ENCODE measurements at regions not wholly inside any gene's neighbourhood (a gene's known extent, or its start where the extent isn't known, plus 50 kb on each side); places are given as distances from the start of the nearest gene placed in this dataset.

DNA sequence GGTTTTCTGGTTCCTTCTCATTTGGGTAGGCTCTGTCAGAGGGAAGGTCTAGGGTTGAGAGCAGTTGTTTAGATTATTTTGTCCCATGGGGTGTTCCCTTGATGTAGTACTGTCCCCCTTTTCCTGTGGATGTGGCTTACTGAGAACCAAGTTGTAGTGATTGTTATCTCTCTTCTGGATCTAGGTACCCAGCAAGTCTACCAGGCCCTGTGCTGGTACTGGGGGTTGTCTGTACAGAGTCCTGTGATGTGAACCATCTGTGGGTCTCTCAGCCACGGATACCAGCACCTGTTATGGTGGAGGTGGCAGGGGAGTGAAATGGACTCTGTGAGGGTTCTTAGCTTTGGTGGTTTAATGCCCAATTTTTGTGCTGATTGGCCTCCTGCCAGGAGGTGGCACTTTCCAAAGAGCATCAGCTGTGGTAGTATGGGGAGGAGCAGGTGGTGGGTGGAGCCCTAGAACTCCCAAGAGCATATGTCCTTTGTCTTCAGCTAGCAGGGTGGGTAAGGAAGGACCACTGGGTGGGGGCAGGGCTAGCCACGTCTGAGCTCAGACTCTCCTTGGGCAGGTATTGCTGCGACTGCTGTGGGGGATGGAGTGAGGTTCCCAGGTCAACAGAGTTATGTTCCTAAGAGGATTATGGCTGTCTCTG lies 179.3 kb upstream of the BTG1 start:
- no peak for DNase-seq (ENCODE audit: extremely low read depth, low read depth)
- TF ChIP-seq, protein P1, sequence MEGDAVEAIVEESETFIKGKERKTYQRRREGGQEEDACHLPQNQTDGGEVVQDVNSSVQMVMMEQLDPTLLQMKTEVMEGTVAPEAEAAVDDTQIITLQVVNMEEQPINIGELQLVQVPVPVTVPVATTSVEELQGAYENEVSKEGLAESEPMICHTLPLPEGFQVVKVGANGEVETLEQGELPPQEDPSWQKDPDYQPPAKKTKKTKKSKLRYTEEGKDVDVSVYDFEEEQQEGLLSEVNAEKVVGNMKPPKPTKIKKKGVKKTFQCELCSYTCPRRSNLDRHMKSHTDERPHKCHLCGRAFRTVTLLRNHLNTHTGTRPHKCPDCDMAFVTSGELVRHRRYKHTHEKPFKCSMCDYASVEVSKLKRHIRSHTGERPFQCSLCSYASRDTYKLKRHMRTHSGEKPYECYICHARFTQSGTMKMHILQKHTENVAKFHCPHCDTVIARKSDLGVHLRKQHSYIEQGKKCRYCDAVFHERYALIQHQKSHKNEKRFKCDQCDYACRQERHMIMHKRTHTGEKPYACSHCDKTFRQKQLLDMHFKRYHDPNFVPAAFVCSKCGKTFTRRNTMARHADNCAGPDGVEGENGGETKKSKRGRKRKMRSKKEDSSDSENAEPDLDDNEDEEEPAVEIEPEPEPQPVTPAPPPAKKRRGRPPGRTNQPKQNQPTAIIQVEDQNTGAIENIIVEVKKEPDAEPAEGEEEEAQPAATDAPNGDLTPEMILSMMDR (IDR thresholded peaks at IDR 0.05; ENCODE audit: low read depth, low read length, missing control alignments) = no peak
- no peak overlapping the region for H3K4me3 ChIP-seq (replicated peaks; ENCODE audit: low read depth, low read length)

- no peak overlapping the region for H3K4me3 ChIP-seq (replicated peaks; ENCODE audit: low read depth, low read length)
- TF ChIP-seq, protein P1 (IDR thresholded peaks at IDR 0.05; ENCODE audit: low read depth, low read length, missing control alignments) = no peak
- DNase-seq (ENCODE audit: extremely low read depth, low read depth) = no peak
These were observed 166.9 kb upstream of the BTG1 start for GRCh38 chr12:92312463-92312964.

GRCh38 chr12:92304371-92305055 lies 158.9 kb upstream of the BTG1 start:
- no peak overlapping the region for H3K4me3 ChIP-seq (replicated peaks; ENCODE audit: low read depth, low read length)
- TF ChIP-seq, protein P1 (IDR thresholded peaks at IDR 0.05; ENCODE audit: low read depth, low read length, missing control alignments) = no peak
- no peak for DNase-seq (ENCODE audit: extremely low read depth, low read depth)

DNA sequence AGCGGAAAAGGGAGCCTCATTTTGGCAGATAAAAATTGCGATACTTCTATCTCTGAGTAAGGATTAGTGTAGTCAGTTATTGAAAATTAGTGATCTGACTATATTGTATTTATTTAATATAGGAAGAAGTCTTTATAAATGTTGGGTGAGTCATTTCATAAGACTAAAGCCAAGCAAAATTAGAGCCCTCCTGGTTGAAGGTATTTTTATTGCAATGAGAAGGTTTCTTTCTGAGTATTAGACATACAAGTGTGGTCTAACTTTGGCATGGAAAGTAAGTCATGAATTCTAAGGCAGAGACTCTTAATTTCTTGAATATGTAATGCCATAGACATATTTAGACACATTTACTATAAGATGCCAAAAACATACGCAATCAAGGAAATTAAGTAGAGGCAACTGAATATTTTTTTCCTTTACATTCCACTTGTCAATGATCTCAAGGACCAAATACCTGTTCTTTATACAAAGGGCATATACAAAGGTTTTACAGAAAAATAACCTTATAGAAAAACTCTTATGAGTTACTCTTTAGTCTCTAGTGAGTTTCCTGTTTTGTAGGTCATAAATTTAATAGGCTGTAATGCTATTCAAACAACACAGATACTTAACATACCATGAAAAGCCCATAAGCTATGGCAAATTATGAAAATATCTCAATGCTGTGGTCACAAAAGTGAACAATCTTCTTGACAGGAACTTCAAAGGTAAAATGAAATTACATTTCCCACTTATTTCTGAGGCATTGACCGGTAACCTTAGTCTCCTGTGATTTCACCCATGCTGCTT lies 156.6 kb upstream of the BTG1 start:
- DNase-seq (ENCODE audit: extremely low read depth, low read depth) = no peak
- TF ChIP-seq, protein P1 (IDR thresholded peaks at IDR 0.05; ENCODE audit: low read depth, low read length, missing control alignments) = no peak
- no peak overlapping the region for H3K4me3 ChIP-seq (replicated peaks; ENCODE audit: low read depth, low read length)

GRCh38 chr12:92301356-92301755 lies 155.7 kb upstream of the BTG1 start:
- H3K4me3 ChIP-seq (replicated peaks; ENCODE audit: low read depth, low read length) = no peak overlapping the region
- TF ChIP-seq, protein P1 (IDR thresholded peaks at IDR 0.05; ENCODE audit: low read depth, low read length, missing control alignments) = no peak
- DNase-seq (ENCODE audit: extremely low read depth, low read depth) = no peak

- DNase-seq (ENCODE audit: extremely low read depth, low read depth) = no peak
- TF ChIP-seq, protein P1 (IDR thresholded peaks at IDR 0.05; ENCODE audit: low read depth, low read length, missing control alignments) = no peak
- H3K4me3 ChIP-seq (replicated peaks; ENCODE audit: low read depth, low read length) = no peak overlapping the region
These were observed 155.1 kb upstream of the BTG1 start for GRCh38 chr12:92300777-92301176.
